ENCODE measurements at regions not wholly inside any gene's neighbourhood (a gene's known extent, or its start where the extent isn't known, plus 50 kb on each side); places are given as distances from the start of the nearest gene placed in this dataset.

DNA sequence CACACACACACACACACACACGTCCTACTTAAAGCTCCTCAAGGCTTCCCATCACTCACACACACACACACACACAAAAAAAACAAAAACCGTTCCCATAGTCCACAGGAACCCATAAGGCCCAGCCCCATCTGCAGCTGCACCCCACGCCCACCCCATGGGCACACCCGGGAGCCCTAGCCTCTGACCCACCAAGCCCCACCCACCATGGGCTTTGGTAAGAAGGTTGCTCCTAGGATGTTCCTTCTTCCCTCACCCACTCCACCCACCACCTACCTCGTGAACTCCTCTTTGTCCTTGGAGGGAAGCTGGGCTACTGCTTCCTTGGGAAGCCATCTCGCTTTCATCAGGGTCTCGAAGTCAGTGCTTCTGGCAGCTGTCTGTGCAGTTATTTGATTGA, 115.1 kb downstream of the TPRA1 start:
- Histone ChIP-seq H3K9me3 (ENCODE audit: low read length) (no peaks in the 10 kb centered on the region), H3K27me3 (ENCODE audit: insufficient read depth, low read depth, low read length) (no peaks in the 10 kb centered on the region), H3K79me2 (replicated peaks; ENCODE audit: insufficient read depth, low read length) (no peaks in the 10 kb centered on the region), H3K36me3 (ENCODE audit: insufficient read depth, low read length) (no peaks in the 10 kb centered on the region), H3K4me3 (ENCODE audit: low read length) (no peak overlapping the region), H3K27ac (ENCODE audit: low read length) (no peak overlapping the region), H3F3A (ENCODE audit: insufficient read depth, low read length, poor library complexity, severe bottlenecking) (no peaks in the 10 kb centered on the region), H3K4me2 (ENCODE audit: low read length) (no peak overlapping the region), H4K20me1 (ENCODE audit: insufficient read depth) (no peaks in the 10 kb centered on the region), H3K9ac (ENCODE audit: low read length) (no peak overlapping the region), H3K9me2 (ENCODE audit: insufficient read depth, low read length) (no peaks in the 10 kb centered on the region), H2AFZ (ENCODE audit: low read depth, low read length) (no peak overlapping the region)
- TF ChIP-seq, protein P1, sequence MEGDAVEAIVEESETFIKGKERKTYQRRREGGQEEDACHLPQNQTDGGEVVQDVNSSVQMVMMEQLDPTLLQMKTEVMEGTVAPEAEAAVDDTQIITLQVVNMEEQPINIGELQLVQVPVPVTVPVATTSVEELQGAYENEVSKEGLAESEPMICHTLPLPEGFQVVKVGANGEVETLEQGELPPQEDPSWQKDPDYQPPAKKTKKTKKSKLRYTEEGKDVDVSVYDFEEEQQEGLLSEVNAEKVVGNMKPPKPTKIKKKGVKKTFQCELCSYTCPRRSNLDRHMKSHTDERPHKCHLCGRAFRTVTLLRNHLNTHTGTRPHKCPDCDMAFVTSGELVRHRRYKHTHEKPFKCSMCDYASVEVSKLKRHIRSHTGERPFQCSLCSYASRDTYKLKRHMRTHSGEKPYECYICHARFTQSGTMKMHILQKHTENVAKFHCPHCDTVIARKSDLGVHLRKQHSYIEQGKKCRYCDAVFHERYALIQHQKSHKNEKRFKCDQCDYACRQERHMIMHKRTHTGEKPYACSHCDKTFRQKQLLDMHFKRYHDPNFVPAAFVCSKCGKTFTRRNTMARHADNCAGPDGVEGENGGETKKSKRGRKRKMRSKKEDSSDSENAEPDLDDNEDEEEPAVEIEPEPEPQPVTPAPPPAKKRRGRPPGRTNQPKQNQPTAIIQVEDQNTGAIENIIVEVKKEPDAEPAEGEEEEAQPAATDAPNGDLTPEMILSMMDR (IDR thresholded peaks at IDR 0.05; ENCODE audit: poor library complexity, severe bottlenecking), result no peak
- TF ChIP-seq EP300 (conservative IDR thresholded peaks at IDR 0.05; ENCODE audit: poor library complexity, severe bottlenecking), result no peak
- TF ChIP-seq POLR2AphosphoS5 (IDR thresholded peaks at IDR 0.05), result no peak
- TF ChIP-seq SMC3 (conservative IDR thresholded peaks at IDR 0.05; ENCODE audit: poor library complexity), result no peak
- no peak for TF ChIP-seq MXI1 (conservative IDR thresholded peaks at IDR 0.05; ENCODE audit: poor library complexity, severe bottlenecking)
- no peak for TF ChIP-seq RAD21 (conservative IDR thresholded peaks at IDR 0.05)
- TF ChIP-seq EZH2 (IDR thresholded peaks at IDR 0.05; ENCODE audit: borderline replicate concordance, insufficient read depth, low read length, poor library complexity, severe bottlenecking), result no peak
- TF ChIP-seq TAF1 (IDR thresholded peaks at IDR 0.05; ENCODE audit: low read depth), result no peak

DNA sequence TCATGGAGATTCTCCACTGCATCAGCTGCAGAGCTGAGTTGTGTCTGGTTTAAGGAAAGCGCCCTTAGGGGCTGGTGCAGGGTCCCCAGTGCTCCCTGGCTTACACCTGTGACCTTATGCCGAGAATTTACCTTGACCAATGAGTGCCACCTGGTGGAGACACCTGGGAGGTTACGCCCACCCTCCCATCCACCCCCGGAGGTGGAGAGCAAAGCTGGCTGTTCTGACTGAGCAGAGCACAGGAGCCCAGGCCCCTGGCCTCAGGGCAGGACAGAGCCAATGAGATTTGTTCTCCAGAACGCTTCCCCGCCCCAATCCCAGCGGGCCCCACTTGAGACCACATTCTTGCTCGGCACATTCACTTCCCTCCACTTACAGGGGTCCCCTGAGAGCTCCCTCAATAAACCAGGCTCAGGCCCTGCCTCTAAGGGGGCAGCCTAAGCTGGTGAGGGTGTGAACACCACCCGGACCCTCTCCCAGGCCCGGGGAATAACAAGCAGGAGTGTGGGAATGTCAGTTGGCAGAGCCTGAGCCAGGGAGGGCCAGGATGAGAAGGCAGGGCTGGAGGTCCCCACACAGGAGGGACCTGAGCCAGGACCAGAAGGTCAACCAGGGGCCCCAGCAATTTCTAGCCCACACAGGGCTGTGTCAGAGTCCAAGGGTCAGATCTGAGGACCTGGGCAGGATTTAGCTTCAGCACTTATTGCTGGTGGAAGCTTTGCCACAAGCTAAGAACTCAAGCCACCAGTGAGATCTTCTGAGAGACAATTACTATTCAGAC, 117.1 kb downstream of the TPRA1 start:
- no peaks in the 10 kb centered on the region for H4K20me1 ChIP-seq (ENCODE audit: insufficient read depth)
- H2AFZ ChIP-seq (ENCODE audit: low read depth, low read length), result no peak overlapping the region

More for the DNA sequence above, 117.1 kb downstream of the TPRA1 start:
- no peaks in the 10 kb centered on the region for H3K27me3 ChIP-seq (ENCODE audit: insufficient read depth, low read depth, low read length)
- no peak overlapping the region for H3K27ac ChIP-seq (ENCODE audit: low read length)
- TF ChIP-seq TAF1 (IDR thresholded peaks at IDR 0.05; ENCODE audit: low read depth) (no peak), EZH2 (IDR thresholded peaks at IDR 0.05; ENCODE audit: borderline replicate concordance, insufficient read depth, low read length, poor library complexity, severe bottlenecking) (no peak), MXI1 (conservative IDR thresholded peaks at IDR 0.05; ENCODE audit: poor library complexity, severe bottlenecking) (no peak), SMC3 (conservative IDR thresholded peaks at IDR 0.05; ENCODE audit: poor library complexity) (peak; percentile 65), POLR2AphosphoS5 (IDR thresholded peaks at IDR 0.05) (no peak), EP300 (conservative IDR thresholded peaks at IDR 0.05; ENCODE audit: poor library complexity, severe bottlenecking) (no peak), RAD21 (conservative IDR thresholded peaks at IDR 0.05) (peak; percentile 62)
- TF ChIP-seq, protein P1 (IDR thresholded peaks at IDR 0.05; ENCODE audit: poor library complexity, severe bottlenecking), result peak; percentile 56
- TF ChIP-seq, protein P2, sequence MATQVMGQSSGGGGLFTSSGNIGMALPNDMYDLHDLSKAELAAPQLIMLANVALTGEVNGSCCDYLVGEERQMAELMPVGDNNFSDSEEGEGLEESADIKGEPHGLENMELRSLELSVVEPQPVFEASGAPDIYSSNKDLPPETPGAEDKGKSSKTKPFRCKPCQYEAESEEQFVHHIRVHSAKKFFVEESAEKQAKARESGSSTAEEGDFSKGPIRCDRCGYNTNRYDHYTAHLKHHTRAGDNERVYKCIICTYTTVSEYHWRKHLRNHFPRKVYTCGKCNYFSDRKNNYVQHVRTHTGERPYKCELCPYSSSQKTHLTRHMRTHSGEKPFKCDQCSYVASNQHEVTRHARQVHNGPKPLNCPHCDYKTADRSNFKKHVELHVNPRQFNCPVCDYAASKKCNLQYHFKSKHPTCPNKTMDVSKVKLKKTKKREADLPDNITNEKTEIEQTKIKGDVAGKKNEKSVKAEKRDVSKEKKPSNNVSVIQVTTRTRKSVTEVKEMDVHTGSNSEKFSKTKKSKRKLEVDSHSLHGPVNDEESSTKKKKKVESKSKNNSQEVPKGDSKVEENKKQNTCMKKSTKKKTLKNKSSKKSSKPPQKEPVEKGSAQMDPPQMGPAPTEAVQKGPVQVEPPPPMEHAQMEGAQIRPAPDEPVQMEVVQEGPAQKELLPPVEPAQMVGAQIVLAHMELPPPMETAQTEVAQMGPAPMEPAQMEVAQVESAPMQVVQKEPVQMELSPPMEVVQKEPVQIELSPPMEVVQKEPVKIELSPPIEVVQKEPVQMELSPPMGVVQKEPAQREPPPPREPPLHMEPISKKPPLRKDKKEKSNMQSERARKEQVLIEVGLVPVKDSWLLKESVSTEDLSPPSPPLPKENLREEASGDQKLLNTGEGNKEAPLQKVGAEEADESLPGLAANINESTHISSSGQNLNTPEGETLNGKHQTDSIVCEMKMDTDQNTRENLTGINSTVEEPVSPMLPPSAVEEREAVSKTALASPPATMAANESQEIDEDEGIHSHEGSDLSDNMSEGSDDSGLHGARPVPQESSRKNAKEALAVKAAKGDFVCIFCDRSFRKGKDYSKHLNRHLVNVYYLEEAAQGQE (IDR thresholded peaks at IDR 0.05; ENCODE audit: borderline replicate concordance), result no peak
- H3K79me2 ChIP-seq (replicated peaks; ENCODE audit: insufficient read depth, low read length), result no peaks in the 10 kb centered on the region
- H3K9me3 ChIP-seq (ENCODE audit: low read length), result no peaks in the 10 kb centered on the region
- no peaks in the 10 kb centered on the region for H3K9me2 ChIP-seq (ENCODE audit: insufficient read depth, low read length)
- H3K36me3 ChIP-seq (ENCODE audit: insufficient read depth, low read length), result no peaks in the 10 kb centered on the region
- H3K4me3 ChIP-seq (ENCODE audit: low read length), result no peak overlapping the region
- no peak overlapping the region for H3K9ac ChIP-seq (ENCODE audit: low read length)
- no peaks in the 10 kb centered on the region for H3F3A ChIP-seq (ENCODE audit: insufficient read depth, low read length, poor library complexity, severe bottlenecking)
- H3K4me2 ChIP-seq (ENCODE audit: low read length), result no peak overlapping the region

All from neural cell (in vitro differentiated cells).